ENCODE measurements at regions not wholly inside any gene's neighbourhood (a gene's known extent, or its start where the extent isn't known, plus 50 kb on each side); places are given as distances from the start of the nearest gene placed in this dataset.
"Not testable (repeated sequence)": the region's sequence is repeated elsewhere in the genome, so short reads cannot be mapped to it uniquely, and the experiment has no call there.

GRCh38 chr16:65704866-65705265 lies 583.0 kb upstream of the CDH11 start:
- DNase-seq = no peak

GRCh38 chr16:65702707-65703402 lies 581.0 kb upstream of the CDH11 start:
- no peak for DNase-seq

GRCh38 chr16:65700596-65700995 lies 578.7 kb upstream of the CDH11 start:
- DNase-seq = no peak

- no peak for DNase-seq
Measured at GRCh38 chr16:65698791-65699321, 577.0 kb upstream of the CDH11 start.

- no peak for DNase-seq
Measured at GRCh38 chr16:65697521-65697920, 575.7 kb upstream of the CDH11 start.

GRCh38 chr16:65697065-65697464 lies 575.2 kb upstream of the CDH11 start:
- DNase-seq = no peak

- not testable (repeated sequence) for DNase-seq
Measured at GRCh38 chr16:65691846-65692245, 570.0 kb upstream of the CDH11 start.

- DNase-seq = no peak
Measured at GRCh38 chr16:65689726-65690125, 567.9 kb upstream of the CDH11 start.

GRCh38 chr16:65688301-65688700 lies 566.4 kb upstream of the CDH11 start:
- no peak for DNase-seq

GRCh38 chr16:65684230-65684629 lies 562.4 kb upstream of the CDH11 start:
- no peak for DNase-seq

GRCh38 chr16:65681406-65681805 lies 559.5 kb upstream of the CDH11 start:
- DNase-seq = no peak

GRCh38 chr16:65679785-65680184 lies 557.9 kb upstream of the CDH11 start:
- no peak for DNase-seq

- no peak for DNase-seq
Measured at GRCh38 chr16:65675161-65675560, 553.3 kb upstream of the CDH11 start.

- DNase-seq = no peak
Measured at GRCh38 chr16:65672960-65673359, 551.1 kb upstream of the CDH11 start.

- no peak for DNase-seq
Measured at GRCh38 chr16:65671071-65671470, 549.2 kb upstream of the CDH11 start.

GRCh38 chr16:65668064-65668595 lies 546.3 kb upstream of the CDH11 start:
- DNase-seq = no peak

GRCh38 chr16:65667011-65667578 lies 545.2 kb upstream of the CDH11 start:
- DNase-seq = no peak

GRCh38 chr16:65666132-65666941 lies 544.5 kb upstream of the CDH11 start:
- no peak for DNase-seq

- DNase-seq = no peak
Measured at GRCh38 chr16:65665586-65665985, 543.7 kb upstream of the CDH11 start.

GRCh38 chr16:65663774-65664173 lies 541.9 kb upstream of the CDH11 start:
- no peak for DNase-seq

GRCh38 chr16:65662256-65662655 lies 540.4 kb upstream of the CDH11 start:
- no peak for DNase-seq

GRCh38 chr16:65661558-65661957 lies 539.7 kb upstream of the CDH11 start:
- no peak for DNase-seq

GRCh38 chr16:65660390-65660789 lies 538.5 kb upstream of the CDH11 start:
- DNase-seq = no peak

- DNase-seq = no peak
Measured at GRCh38 chr16:65659758-65660157, 537.9 kb upstream of the CDH11 start.

All from cerebellar nuclear complex (tissue), 1 donor.